ENCODE measurements at regions not wholly inside any gene's neighbourhood (a gene's known extent, or its start where the extent isn't known, plus 50 kb on each side); places are given as distances from the start of the nearest gene placed in this dataset.

GRCh38 chr1:219039017-219039681, 134.5 kb upstream of the LYPLAL1 start:
- no peak for TF ChIP-seq CTCF (IDR thresholded peaks at IDR 0.05; ENCODE audit: low read depth, low read length)
- no peak for TF ChIP-seq MYC (IDR thresholded peaks at IDR 0.05; ENCODE audit: low read depth, low read length)
- TF ChIP-seq POLR2A (IDR thresholded peaks at IDR 0.05; ENCODE audit: extremely low read depth, insufficient read length), result no peak
- no peak for TF ChIP-seq MAX (IDR thresholded peaks at IDR 0.05; ENCODE audit: low read depth, low read length)
- no peak for DNase-seq (ENCODE audit: low read depth)
- no peak overlapping the region for H3K4me3 ChIP-seq (ENCODE audit: low read depth, low read length)

- TF ChIP-seq MAX (IDR thresholded peaks at IDR 0.05; ENCODE audit: low read depth, low read length) (no peak), POLR2A (IDR thresholded peaks at IDR 0.05; ENCODE audit: extremely low read depth, insufficient read length) (no peak), MYC (IDR thresholded peaks at IDR 0.05; ENCODE audit: low read depth, low read length) (no peak), CTCF (IDR thresholded peaks at IDR 0.05; ENCODE audit: low read depth, low read length) (no peak)
- H3K4me3 ChIP-seq (ENCODE audit: low read depth, low read length), result no peak overlapping the region
- DNase-seq (ENCODE audit: low read depth), result no peak
Measured at GRCh38 chr1:219039682-219040154, 134.0 kb upstream of the LYPLAL1 start.

- no peak overlapping the region for H3K4me3 ChIP-seq (ENCODE audit: low read depth, low read length)
- TF ChIP-seq MAX (IDR thresholded peaks at IDR 0.05; ENCODE audit: low read depth, low read length) (no peak), CTCF (IDR thresholded peaks at IDR 0.05; ENCODE audit: low read depth, low read length) (no peak), MYC (IDR thresholded peaks at IDR 0.05; ENCODE audit: low read depth, low read length) (no peak), POLR2A (IDR thresholded peaks at IDR 0.05; ENCODE audit: extremely low read depth, insufficient read length) (no peak)
- no peak for DNase-seq (ENCODE audit: low read depth)
Measured at GRCh38 chr1:219040291-219040690, 133.4 kb upstream of the LYPLAL1 start.

- TF ChIP-seq MAX (IDR thresholded peaks at IDR 0.05; ENCODE audit: low read depth, low read length) (no peak), CTCF (IDR thresholded peaks at IDR 0.05; ENCODE audit: low read depth, low read length) (no peak), MYC (IDR thresholded peaks at IDR 0.05; ENCODE audit: low read depth, low read length) (no peak), POLR2A (IDR thresholded peaks at IDR 0.05; ENCODE audit: extremely low read depth, insufficient read length) (no peak)
- no peak for DNase-seq (ENCODE audit: low read depth)
- no peak overlapping the region for H3K4me3 ChIP-seq (ENCODE audit: low read depth, low read length)
Measured at GRCh38 chr1:219041141-219041540, 132.5 kb upstream of the LYPLAL1 start.

- no peak overlapping the region for H3K4me3 ChIP-seq (ENCODE audit: low read depth, low read length)
- no peak for TF ChIP-seq POLR2A (IDR thresholded peaks at IDR 0.05; ENCODE audit: extremely low read depth, insufficient read length)
- TF ChIP-seq MAX (IDR thresholded peaks at IDR 0.05; ENCODE audit: low read depth, low read length), result no peak
- TF ChIP-seq MYC (IDR thresholded peaks at IDR 0.05; ENCODE audit: low read depth, low read length), result no peak
- TF ChIP-seq CTCF (IDR thresholded peaks at IDR 0.05; ENCODE audit: low read depth, low read length), result no peak
- DNase-seq (ENCODE audit: low read depth), result no peak
Measured at GRCh38 chr1:219041818-219042217, 131.9 kb upstream of the LYPLAL1 start.

Measured in NB4 (cell line).